ENCODE measurements at regions not wholly inside any gene's neighbourhood (a gene's known extent, or its start where the extent isn't known, plus 50 kb on each side); places are given as distances from the start of the nearest gene placed in this dataset.

DNA sequence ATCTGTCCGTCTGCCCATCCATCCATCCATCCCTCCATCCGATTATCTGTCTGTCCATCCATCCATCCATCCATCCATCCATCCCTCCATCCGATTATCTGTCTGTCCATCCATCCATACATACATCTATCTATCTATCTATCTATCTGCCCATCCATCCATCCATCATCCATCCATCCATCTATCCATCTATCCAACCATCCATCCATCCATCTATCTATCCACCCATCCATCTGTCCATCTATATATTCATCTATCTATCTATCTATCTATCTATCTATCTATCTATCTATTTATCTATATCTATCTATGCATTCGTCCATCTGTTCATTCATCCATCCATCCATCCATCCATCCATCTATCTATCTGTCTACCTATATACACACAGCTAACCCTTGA is 471.1 kb upstream of the ZNF507 start:
- no peak for TF ChIP-seq ZFX (IDR thresholded peaks at IDR 0.05; ENCODE audit: borderline replicate concordance)
- TF ChIP-seq, protein P1, sequence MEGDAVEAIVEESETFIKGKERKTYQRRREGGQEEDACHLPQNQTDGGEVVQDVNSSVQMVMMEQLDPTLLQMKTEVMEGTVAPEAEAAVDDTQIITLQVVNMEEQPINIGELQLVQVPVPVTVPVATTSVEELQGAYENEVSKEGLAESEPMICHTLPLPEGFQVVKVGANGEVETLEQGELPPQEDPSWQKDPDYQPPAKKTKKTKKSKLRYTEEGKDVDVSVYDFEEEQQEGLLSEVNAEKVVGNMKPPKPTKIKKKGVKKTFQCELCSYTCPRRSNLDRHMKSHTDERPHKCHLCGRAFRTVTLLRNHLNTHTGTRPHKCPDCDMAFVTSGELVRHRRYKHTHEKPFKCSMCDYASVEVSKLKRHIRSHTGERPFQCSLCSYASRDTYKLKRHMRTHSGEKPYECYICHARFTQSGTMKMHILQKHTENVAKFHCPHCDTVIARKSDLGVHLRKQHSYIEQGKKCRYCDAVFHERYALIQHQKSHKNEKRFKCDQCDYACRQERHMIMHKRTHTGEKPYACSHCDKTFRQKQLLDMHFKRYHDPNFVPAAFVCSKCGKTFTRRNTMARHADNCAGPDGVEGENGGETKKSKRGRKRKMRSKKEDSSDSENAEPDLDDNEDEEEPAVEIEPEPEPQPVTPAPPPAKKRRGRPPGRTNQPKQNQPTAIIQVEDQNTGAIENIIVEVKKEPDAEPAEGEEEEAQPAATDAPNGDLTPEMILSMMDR (IDR thresholded peaks at IDR 0.05), result no peak
- H3K27ac ChIP-seq, result no peak overlapping the region

DNA sequence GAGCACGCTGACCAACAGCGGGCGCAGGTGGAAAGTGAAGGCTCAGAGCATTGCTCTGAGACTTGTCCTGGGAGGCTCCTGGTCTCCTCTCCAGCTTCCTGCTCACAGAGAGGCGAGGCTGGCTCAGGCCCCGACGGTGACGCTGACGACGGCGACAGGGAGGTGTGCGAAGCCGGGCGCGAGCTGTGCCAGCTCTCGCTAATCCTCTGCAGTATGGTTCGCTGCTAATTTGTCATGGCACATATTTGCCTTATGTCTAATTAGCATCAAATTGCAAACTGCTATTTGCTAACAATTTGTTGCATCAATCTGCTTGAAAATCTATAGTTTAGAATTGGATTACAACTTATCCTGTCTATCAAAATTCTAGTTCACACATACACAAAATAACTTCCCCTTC is 469.8 kb upstream of the ZNF507 start:
- no peak overlapping the region for H3K27ac ChIP-seq
- no peak for TF ChIP-seq ZFX (IDR thresholded peaks at IDR 0.05; ENCODE audit: borderline replicate concordance)
- TF ChIP-seq, protein P1 (IDR thresholded peaks at IDR 0.05), result no peak

DNA sequence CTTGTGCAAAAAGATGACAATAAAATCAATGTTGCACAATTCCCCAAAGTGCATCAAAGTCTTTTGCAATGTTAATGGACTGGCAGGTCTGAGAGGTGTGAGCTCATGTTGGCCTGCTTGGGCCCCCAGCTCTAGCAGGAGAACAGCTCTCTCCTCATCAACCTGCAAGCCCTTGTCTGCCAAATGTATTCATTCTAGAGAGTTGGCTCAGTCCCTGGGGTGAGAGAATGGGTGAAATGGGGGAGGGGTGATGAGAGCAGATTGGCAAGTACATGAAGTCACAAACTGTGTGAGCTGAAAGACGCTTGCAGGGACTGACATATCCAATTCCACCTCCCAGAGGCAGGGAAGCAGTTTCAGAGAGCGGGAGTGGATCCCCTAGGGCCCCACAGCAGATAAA is 465.1 kb upstream of the ZNF507 start:
- TF ChIP-seq, protein P1 (IDR thresholded peaks at IDR 0.05), result no peak
- no peak for TF ChIP-seq ZFX (IDR thresholded peaks at IDR 0.05; ENCODE audit: borderline replicate concordance)
- H3K27ac ChIP-seq, result no peak overlapping the region

DNA sequence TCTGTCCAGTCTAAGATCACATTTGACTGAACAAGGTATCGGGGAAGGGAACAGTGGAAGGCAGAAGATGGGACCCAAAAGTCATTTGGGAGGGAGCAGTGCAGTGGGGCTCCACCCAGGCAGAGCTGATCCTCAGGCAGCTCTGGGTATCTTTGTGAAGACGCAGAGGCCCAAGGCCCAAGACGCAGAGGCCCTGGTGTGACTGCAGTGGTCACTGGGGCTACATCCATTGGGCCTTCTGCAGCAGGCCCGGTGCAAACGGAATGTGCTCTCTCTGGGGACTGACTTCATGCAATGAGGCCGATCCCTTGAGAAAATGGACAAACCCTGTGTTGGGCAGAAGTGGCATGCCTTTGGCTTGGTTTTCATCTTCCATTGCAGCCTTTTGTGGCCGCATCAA is 463.4 kb upstream of the ZNF507 start:
- TF ChIP-seq, protein P1 (IDR thresholded peaks at IDR 0.05), result no peak
- no peak for TF ChIP-seq ZFX (IDR thresholded peaks at IDR 0.05; ENCODE audit: borderline replicate concordance)
- H3K27ac ChIP-seq, result no peak overlapping the region

DNA sequence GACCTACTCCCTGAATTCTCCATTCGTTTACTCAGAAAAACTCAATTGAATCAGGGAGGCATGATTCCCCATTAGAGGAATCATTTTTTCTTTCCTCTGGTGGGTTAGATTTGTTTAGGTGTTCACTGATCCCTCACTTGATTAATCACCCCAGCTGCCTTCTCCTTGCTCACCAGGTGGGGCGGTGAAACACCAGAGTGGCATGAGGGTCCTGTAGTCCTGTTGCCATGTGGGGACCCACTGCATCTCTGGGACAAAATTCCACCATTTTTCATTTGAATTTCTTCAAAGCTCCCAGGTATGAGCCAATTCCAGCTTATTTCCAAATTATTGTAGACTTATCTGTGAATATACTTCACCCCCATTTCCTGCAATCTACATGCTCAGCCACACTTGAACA is 462.7 kb upstream of the ZNF507 start:
- TF ChIP-seq, protein P1 (IDR thresholded peaks at IDR 0.05), result no peak
- TF ChIP-seq ZFX (IDR thresholded peaks at IDR 0.05; ENCODE audit: borderline replicate concordance), result no peak
- no peak overlapping the region for H3K27ac ChIP-seq

DNA sequence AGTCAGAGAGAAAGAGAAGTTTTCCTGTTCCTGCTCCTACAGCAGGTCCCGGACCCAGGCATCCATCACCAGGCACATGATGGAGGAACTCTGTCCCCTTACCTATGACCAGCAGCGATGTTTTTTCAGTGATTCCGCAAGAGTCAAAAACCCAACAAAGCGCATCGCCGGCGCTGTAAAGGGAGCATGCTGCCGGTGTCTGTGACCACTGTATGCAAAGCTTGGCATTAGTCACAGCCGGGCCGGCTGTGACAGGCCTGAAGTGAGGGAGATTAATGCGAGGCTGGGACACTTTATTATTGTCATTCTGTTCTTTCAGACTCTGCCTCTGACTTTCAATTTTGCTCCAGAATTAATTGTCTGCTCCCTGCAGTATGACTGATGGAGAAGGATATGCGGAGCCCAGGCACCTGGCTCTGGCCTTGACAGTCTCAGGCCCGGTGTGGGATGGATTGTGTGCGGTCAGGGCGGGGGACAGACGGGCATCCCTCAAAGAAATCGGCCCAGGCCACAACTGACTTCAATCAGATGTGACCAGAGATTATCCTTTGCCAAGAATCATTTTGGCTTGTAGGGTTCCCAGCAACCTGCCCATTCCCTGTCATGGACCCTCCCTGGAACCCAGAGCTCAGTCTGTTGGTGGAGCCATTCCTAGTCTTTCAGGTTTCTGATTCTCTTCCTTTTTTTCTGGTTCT is 462.0 kb upstream of the ZNF507 start:
- TF ChIP-seq ZFX (IDR thresholded peaks at IDR 0.05; ENCODE audit: borderline replicate concordance), result no peak
- TF ChIP-seq, protein P1 (IDR thresholded peaks at IDR 0.05), result no peak
- H3K27ac ChIP-seq, result no peak overlapping the region

DNA sequence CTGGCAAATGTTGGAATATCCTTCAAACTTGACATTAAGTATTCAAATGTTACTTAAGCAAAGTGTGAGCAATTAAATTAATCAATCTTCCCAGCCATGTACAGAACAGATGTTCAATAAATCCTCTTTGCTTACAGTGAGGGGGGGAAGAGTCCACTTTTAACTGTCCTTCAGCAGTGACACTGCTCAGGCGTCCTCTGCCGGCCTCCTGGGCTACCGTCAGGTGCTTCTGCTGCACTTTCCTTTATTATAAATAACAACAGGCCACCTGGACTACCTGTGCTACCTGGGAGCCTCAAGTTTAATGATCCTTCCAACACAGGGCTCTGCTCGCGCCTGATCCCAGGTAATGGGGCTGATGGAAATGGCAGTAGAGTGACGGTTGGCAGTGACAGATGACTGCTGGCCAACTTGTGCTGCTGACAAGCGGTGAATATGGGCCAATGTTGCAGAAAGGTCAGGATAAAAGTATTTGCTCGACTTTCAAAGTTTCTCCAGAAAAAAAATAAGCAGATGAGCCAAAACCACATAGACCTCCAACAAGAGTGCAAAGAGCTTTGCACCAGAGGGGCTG is 460.0 kb upstream of the ZNF507 start:
- TF ChIP-seq ZFX (IDR thresholded peaks at IDR 0.05; ENCODE audit: borderline replicate concordance), result no peak
- TF ChIP-seq, protein P1 (IDR thresholded peaks at IDR 0.05), result no peak
- no peak overlapping the region for H3K27ac ChIP-seq
